ENCODE measurements at regions not wholly inside any gene's neighbourhood (a gene's known extent, or its start where the extent isn't known, plus 50 kb on each side); places are given as distances from the start of the nearest gene placed in this dataset.

- TF ChIP-seq EZH2phosphoT487 (IDR thresholded peaks at IDR 0.05; ENCODE audit: insufficient read depth, low read depth): no peak
- no peak for TF ChIP-seq EZH2 (IDR thresholded peaks at IDR 0.05; ENCODE audit: insufficient read depth, poor library complexity, severe bottlenecking)
- H4K20me1 ChIP-seq (ENCODE audit: insufficient read depth): no peaks in the 10 kb centered on the region
Observed at GRCh38 chr12:107494331-107494730, 191.3 kb upstream of the PWP1 start.

GRCh38 chr12:107495604-107496003, 190.0 kb upstream of the PWP1 start:
- no peak for DNase-seq
- no peak overlapping the region for H3K9ac ChIP-seq
- H3K4me2 ChIP-seq (ENCODE audit: unreplicated experiment): no peak overlapping the region
- no peaks in the 10 kb centered on the region for H4K20me1 ChIP-seq (ENCODE audit: insufficient read depth)
- no peaks in the 10 kb centered on the region for H3K9me2 ChIP-seq (ENCODE audit: insufficient read depth)
- TF ChIP-seq EZH2 (IDR thresholded peaks at IDR 0.05; ENCODE audit: insufficient read depth, poor library complexity, severe bottlenecking) (no peak), EZH2phosphoT487 (IDR thresholded peaks at IDR 0.05; ENCODE audit: insufficient read depth, low read depth) (no peak)
- no peaks in the 10 kb centered on the region for H3K27me3 ChIP-seq (replicated peaks; ENCODE audit: insufficient read depth)
- no peaks in the 10 kb centered on the region for H3K4me1 ChIP-seq (ENCODE audit: insufficient read depth)
- in situ Hi-C loops (cut with MboI): no loop called here
- H2AFZ ChIP-seq: no peak overlapping the region
- H3K9me3 ChIP-seq (ENCODE audit: low read depth): no peaks in the 10 kb centered on the region
- H3F3A ChIP-seq (ENCODE audit: insufficient read depth): no peaks in the 10 kb centered on the region
- no peak overlapping the region for H3K4me3 ChIP-seq
- WGBS, 2 experiments (ENCODE audit: low coverage in 1 of 2, low lambda C conversion rate in 2 of 2, missing lambda C conversion rate in 2 of 2): 82 to 88% methylated on average over 2 of the region's 2 CpGs
- H3K36me3 ChIP-seq (ENCODE audit: low read depth): no peaks in the 10 kb centered on the region
- no peak overlapping the region for H3K27ac ChIP-seq
- no peaks in the 10 kb centered on the region for H3K79me2 ChIP-seq (ENCODE audit: insufficient read depth)

More at GRCh38 chr12:107494331-107494730, 191.3 kb upstream of the PWP1 start:
- Histone ChIP-seq H3K36me3 (ENCODE audit: low read depth) (no peaks in the 10 kb centered on the region), H3K4me1 (ENCODE audit: insufficient read depth) (no peaks in the 10 kb centered on the region), H3K4me3 (no peak overlapping the region), H3F3A (ENCODE audit: insufficient read depth) (no peaks in the 10 kb centered on the region), H3K27me3 (replicated peaks; ENCODE audit: insufficient read depth) (no peaks in the 10 kb centered on the region), H2AFZ (no peak overlapping the region), H3K9me3 (ENCODE audit: low read depth) (no peaks in the 10 kb centered on the region), H3K9ac (no peak overlapping the region), H3K27ac (no peak overlapping the region), H3K79me2 (ENCODE audit: insufficient read depth) (no peaks in the 10 kb centered on the region), H3K9me2 (ENCODE audit: insufficient read depth) (no peaks in the 10 kb centered on the region), H3K4me2 (ENCODE audit: unreplicated experiment) (no peak overlapping the region)
- in situ Hi-C loops (cut with MboI): no loop called here
- no peak for DNase-seq
- 91 to 98% methylated on average over 5 of the region's 5 CpGs for whole genome bisulfite sequencing, 2 experiments (ENCODE audit: low coverage in 1 of 2, low lambda C conversion rate in 2 of 2, missing lambda C conversion rate in 2 of 2)

DNA sequence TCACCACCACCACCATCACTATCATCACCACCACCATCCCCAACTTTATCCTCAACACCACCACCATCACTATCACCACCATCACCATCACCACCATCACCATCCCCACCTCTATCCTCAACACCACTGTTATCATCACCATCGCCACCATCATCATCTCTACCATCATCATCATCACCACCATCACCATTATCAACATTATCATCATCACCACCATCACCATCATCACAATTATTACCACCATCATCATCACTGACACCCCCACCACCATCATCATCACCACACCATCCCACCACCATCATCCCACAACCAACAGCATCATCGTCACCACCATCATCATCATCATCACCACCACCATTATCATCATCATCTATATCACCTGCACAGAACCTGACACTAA, 188.4 kb upstream of the PWP1 start:
- H3K36me3 ChIP-seq (ENCODE audit: low read depth): no peaks in the 10 kb centered on the region
- TF ChIP-seq EZH2phosphoT487 (IDR thresholded peaks at IDR 0.05; ENCODE audit: insufficient read depth, low read depth) (no peak), EZH2 (IDR thresholded peaks at IDR 0.05; ENCODE audit: insufficient read depth, poor library complexity, severe bottlenecking) (no peak)
- no peaks in the 10 kb centered on the region for H3K4me1 ChIP-seq (ENCODE audit: insufficient read depth)
- no peaks in the 10 kb centered on the region for H3K9me3 ChIP-seq (ENCODE audit: low read depth)
- H3K27me3 ChIP-seq (replicated peaks; ENCODE audit: insufficient read depth): no peaks in the 10 kb centered on the region
- in situ Hi-C loops (cut with MboI): no loop called here
- no peak overlapping the region for H3K4me2 ChIP-seq (ENCODE audit: unreplicated experiment)
- H3K4me3 ChIP-seq: no peak overlapping the region
- no peak overlapping the region for H3K9ac ChIP-seq
- no peak overlapping the region for H2AFZ ChIP-seq
- no peaks in the 10 kb centered on the region for H3F3A ChIP-seq (ENCODE audit: insufficient read depth)
- H3K79me2 ChIP-seq (ENCODE audit: insufficient read depth): no peaks in the 10 kb centered on the region
- no peaks in the 10 kb centered on the region for H3K9me2 ChIP-seq (ENCODE audit: insufficient read depth)
- 93 to 100% methylated on average over 2 of the region's 2 CpGs for WGBS, 2 experiments (ENCODE audit: low coverage in 1 of 2, low lambda C conversion rate in 2 of 2, missing lambda C conversion rate in 2 of 2)
- DNase-seq: no peak
- H4K20me1 ChIP-seq (ENCODE audit: insufficient read depth): no peaks in the 10 kb centered on the region
- no peak overlapping the region for H3K27ac ChIP-seq

DNA sequence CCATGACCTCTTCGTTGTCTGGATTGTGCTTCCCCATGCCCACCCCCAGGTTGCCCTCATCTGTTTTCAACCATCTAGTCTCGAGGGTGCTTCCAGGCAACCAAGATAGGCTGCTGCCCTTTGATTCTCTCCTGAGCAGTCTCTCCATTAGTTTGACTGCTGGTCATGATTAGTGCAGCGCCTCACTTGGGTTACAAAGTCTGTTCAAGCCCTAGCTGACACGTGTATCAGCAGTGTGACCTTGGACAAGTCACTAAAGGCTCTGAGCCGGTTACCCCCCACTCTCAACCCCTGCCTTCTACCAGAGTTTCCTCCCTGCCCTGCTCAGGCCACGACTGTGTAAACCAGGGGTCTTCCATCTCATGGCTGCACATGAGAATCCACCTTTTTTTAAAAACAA, 185.3 kb upstream of the PWP1 start:
- Histone ChIP-seq H3K4me2 (ENCODE audit: unreplicated experiment) (no peak overlapping the region), H4K20me1 (ENCODE audit: insufficient read depth) (no peaks in the 10 kb centered on the region), H3F3A (ENCODE audit: insufficient read depth) (no peaks in the 10 kb centered on the region), H3K79me2 (ENCODE audit: insufficient read depth) (no peaks in the 10 kb centered on the region), H3K36me3 (ENCODE audit: low read depth) (no peaks in the 10 kb centered on the region), H3K4me3 (no peak overlapping the region), H3K9me2 (ENCODE audit: insufficient read depth) (no peaks in the 10 kb centered on the region), H3K4me1 (ENCODE audit: insufficient read depth) (no peaks in the 10 kb centered on the region), H2AFZ (no peak overlapping the region), H3K27me3 (replicated peaks; ENCODE audit: insufficient read depth) (no peaks in the 10 kb centered on the region), H3K9me3 (ENCODE audit: low read depth) (no peaks in the 10 kb centered on the region), H3K9ac (no peak overlapping the region), H3K27ac (no peak overlapping the region)
- WGBS, 2 experiments (ENCODE audit: low coverage in 1 of 2, low lambda C conversion rate in 2 of 2, missing lambda C conversion rate in 2 of 2): 65 to 69% methylated on average over 6 of the region's 6 CpGs
- no peak for DNase-seq
- TF ChIP-seq EZH2 (IDR thresholded peaks at IDR 0.05; ENCODE audit: insufficient read depth, poor library complexity, severe bottlenecking) (no peak), EZH2phosphoT487 (IDR thresholded peaks at IDR 0.05; ENCODE audit: insufficient read depth, low read depth) (no peak)
- in situ Hi-C loops (cut with MboI): no loop called here

DNA sequence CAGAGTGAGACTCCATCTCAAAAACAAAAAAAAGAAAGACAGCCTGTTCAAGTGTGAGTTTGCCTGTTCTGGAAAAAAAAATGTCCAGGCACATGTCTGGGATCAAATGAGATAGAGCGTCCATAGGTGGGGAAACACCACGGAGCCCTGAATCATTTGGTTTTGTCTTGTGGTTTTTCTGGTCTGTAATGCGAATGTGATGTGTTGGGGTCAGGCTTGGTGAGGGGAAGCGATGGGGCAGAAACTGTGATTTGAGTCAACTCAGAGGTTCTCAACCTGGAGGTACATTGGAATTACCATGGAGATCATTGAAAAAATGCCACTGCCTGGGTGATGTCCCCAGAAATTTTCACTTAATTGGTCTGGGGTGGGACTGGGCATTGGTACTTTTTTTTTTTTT, 183.9 kb upstream of the PWP1 start:
- H3K27ac ChIP-seq: no peak overlapping the region
- H3K9me2 ChIP-seq (ENCODE audit: insufficient read depth): no peaks in the 10 kb centered on the region
- no peaks in the 10 kb centered on the region for H3K79me2 ChIP-seq (ENCODE audit: insufficient read depth)
- H2AFZ ChIP-seq: no peak overlapping the region
- WGBS, 2 experiments (ENCODE audit: low coverage in 1 of 2, low lambda C conversion rate in 2 of 2, missing lambda C conversion rate in 2 of 2): 96 to 97% methylated on average over 4 of the region's 4 CpGs
- H3K4me3 ChIP-seq: no peak overlapping the region
- no peak for TF ChIP-seq EZH2 (IDR thresholded peaks at IDR 0.05; ENCODE audit: insufficient read depth, poor library complexity, severe bottlenecking)
- TF ChIP-seq EZH2phosphoT487 (IDR thresholded peaks at IDR 0.05; ENCODE audit: insufficient read depth, low read depth): no peak
- H3K9me3 ChIP-seq (ENCODE audit: low read depth): no peaks in the 10 kb centered on the region
- H4K20me1 ChIP-seq (ENCODE audit: insufficient read depth): no peaks in the 10 kb centered on the region
- no peaks in the 10 kb centered on the region for H3F3A ChIP-seq (ENCODE audit: insufficient read depth)
- H3K4me2 ChIP-seq (ENCODE audit: unreplicated experiment): no peak overlapping the region
- DNase-seq: no peak
- H3K36me3 ChIP-seq (ENCODE audit: low read depth): no peaks in the 10 kb centered on the region
- H3K4me1 ChIP-seq (ENCODE audit: insufficient read depth): no peaks in the 10 kb centered on the region
- no peaks in the 10 kb centered on the region for H3K27me3 ChIP-seq (replicated peaks; ENCODE audit: insufficient read depth)
- in situ Hi-C loops (cut with MboI): no loop called here
- H3K9ac ChIP-seq: no peak overlapping the region

Measured in GM23248 (cell line).